GM18517 (cell line): ENCODE measurements at regions not wholly inside any gene's neighbourhood (a gene's known extent, or its start where the extent isn't known, plus 50 kb on each side); places are given as distances from the start of the nearest gene placed in this dataset.
"Not testable (repeated sequence)": the region's sequence is repeated elsewhere in the genome, so short reads cannot be mapped to it uniquely, and the experiment has no call there.

ENCODE experiments used
- ATAC-seq: cut with Tn5 transposase; IDR thresholded peaks from one replicate; pipeline ENCODE4 v1.9.1; 2021; ENCODE audit warnings: mild to moderate bottlenecking, moderate library complexity; ENCODE audit not compliant: unreplicated experiment

DNA sequence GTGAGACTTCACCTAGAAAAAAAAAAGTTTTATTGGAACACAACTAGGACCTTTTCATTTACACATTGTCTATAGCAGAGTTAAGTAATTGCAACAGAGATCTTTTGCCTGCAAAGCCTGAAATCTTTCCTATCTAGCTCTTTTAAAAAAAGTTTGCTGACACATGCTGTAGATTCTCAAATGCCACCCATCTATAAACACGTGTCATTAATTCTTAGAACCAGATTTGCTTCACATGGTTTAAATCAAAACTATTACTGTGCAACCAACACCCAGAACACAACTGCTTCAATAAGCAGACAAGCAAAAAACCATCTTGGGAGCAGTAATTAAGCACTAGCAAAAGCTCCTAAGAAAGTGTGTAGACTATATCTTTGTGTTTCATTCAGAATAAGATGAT lies 55.0 kb downstream of the OXSM start:
- no peak for ATAC-seq

GRCh38 chr3:25846282-25846681 lies 56.4 kb downstream of the OXSM start:
- no peak for ATAC-seq

- ATAC-seq = no peak
Observed at GRCh38 chr3:25849091-25849490, 59.2 kb downstream of the OXSM start.

GRCh38 chr3:25849641-25850385 lies 59.9 kb downstream of the OXSM start:
- ATAC-seq = no peak

- ATAC-seq = not testable (repeated sequence)
Observed at GRCh38 chr3:25851693-25852259, 61.9 kb downstream of the OXSM start.

DNA sequence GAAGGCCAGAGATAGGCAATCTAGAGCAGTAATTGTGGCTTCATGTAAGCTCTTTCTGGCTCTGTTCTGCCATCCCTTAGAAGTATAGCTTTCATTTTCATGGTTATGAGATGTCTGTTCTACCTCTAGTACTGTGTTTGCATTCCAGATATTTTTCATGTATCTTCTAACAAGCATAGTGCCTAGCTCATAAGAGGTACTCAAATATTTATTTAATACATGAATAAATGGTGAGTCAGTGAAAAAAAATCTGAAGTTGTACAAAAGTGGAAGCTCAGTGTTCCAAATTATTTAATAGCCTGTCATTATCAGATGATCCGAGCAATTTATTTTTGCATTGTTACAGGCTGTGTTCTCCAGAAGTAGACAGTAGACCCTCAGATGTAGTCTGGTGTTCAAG lies 64.3 kb downstream of the OXSM start:
- no peak for ATAC-seq

DNA sequence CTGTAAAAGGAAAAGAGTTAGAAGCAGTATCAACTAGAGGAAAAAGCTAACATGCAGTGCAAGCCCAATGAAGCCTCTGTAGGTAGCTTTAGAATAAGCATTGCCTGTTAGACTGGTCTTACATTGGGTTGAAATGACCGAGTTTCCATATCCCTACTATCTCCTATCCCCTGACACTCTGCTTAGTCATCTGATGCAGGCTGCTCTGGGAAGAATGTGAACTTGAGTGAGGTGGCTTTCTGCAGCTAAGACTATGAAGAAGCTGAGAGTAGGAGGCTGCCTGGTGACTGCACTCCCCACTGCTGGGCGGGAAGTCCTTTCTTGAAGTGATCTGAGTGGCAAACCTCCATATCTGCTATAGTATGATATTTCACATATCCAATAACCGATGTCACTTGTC lies 64.7 kb downstream of the OXSM start:
- no peak for ATAC-seq

- no peak for ATAC-seq
Observed at GRCh38 chr3:25855266-25855784, 65.4 kb downstream of the OXSM start.

DNA sequence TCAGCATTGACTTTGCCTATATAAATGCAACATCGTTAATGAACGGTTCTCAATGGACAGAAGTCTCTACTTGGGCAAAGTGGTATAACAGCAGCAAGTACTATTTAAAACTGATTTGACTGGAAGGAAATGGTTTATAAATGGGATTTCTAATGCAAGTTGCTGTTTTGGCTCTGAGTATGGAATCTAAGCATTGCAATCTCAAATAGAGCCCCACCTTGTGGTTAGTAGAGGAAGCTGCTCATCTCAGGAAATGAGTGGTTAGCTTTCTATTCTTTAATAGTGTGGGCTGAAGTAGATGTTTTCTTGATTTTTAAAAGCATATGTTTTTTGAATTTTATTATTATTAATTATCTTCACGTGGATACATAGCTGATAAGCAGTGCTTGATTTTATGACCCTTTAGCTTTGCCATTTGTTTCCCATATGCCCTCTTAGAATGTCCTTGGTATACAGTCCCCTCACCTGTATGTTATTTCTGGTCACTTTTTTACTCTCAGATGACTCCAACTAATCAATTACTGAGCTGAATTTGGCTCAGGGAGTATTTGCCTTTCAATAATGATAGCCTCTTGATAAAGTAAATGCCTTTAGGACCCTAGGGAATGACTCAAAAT lies 67.1 kb downstream of the OXSM start:
- peak; percentile 93 for ATAC-seq

GRCh38 chr3:25861566-25861965 lies 71.7 kb downstream of the OXSM start:
- ATAC-seq = no peak

DNA sequence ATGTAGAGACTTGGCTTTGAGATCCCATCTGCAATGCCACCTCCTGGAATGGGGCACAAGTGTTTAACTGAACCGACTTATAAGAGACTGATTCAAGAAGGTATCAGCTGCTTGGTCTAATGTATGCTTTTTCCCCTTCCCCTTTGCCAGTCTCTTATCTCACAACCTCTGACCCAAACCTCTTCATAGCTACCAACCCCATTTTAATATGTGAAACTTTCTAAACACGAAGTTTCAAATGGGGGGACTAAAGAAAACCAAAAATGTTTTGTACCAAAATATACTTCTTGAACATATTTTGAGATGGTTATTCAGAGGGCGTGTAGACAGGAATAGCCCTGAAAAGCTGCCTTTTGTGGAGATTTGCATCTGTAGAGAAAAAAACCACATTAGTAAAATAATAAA lies 73.1 kb downstream of the OXSM start:
- peak; percentile 67 for ATAC-seq

DNA sequence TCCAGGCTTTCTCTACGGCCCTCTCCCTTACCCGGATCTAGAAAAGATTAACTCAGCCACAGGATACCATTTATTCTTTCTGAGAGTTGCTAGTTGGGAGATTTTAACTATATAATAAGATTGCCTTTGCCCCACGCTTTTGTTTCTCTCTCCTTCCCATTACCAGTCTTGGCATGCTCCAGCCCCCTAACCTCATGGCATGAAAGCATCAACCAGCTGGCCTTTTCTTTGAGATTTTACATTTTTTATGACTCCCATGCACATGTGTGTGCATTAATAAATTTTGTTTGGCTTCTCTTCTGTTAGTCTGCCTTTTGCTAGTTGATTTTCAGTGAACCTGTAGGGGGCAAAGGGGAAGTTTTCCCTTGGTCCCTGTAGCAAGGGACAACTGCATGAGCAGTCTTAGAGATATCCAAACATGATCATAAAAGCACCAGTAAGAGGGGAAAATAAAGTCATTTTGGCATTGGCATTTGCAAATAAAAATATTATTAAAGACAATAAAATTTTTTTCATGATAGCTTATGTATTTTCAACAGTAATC lies 73.6 kb downstream of the OXSM start:
- peak; percentile 28 for ATAC-seq

GRCh38 chr3:25870452-25870851 lies 80.6 kb downstream of the OXSM start:
- ATAC-seq = no peak

DNA sequence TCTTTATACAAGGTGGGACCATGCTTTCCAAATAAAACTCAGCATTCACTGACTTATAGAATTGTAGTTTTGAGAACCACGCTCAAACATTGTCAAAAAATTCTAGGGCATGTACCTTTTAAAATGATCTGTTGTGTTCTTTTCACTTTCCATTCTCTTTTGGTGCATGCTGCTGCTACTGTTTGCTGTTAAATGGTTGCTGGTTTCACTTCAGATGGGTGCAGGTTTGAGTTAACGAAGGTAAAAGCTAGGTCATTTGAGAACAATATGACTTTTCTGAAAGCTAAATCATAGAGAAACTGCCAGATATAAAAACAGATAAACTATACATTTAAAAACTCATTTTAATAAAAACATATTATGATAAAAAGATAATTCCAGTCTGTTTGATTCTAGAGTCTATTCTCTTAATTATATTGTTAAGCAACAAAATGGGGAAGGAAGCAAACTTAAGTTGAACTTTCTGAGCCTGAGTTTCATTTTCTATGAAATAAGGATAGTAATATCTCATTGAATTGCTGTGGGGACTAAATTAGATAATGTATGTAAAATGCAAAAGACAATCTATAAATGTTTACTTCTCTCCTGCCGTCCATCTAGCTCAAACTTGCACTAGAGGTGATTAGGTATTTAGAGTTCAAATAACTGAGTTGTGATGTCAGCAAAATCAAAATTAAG lies 82.4 kb downstream of the OXSM start:
- ATAC-seq = peak; percentile 90

DNA sequence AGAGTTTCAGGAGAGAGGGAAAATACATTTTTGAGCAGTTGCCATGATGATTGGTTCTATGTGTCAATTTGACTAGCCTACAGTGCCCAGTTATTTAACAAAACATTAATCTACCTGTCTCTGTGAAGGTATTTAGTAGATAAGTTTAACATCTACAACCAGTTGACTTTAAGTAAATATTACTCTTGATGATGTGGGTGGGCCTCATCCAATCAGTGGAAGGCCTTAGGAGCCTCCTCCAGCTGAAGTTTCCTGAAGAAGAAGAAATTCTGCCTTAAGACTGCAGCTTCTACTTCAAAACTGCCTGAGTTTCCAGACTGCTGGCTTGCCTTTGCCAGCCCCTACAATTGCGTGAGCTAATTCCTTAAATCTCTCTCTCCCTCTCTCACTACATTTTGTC lies 93.6 kb downstream of the OXSM start:
- no peak for ATAC-seq

DNA sequence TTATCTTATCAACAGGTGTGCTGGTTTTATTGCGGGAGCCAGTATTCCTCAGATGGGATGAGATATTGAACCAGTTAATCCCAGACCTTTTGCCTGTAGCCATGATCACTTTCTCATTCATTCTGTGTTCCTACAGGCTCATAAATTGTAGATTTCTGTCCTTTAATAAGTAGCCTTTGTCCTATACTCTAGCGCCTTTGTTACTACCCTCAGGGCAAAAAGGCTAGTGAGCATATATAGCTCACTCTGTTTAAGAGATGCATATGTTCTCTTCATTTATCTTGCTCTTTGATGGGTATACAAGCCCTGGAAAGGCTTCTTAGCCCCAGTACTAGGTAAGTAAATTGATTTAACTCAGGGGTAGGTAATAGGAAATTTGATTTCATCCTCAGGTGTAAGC lies 95.1 kb downstream of the OXSM start:
- no peak for ATAC-seq

GRCh38 chr3:25885544-25885943 lies 95.7 kb downstream of the OXSM start:
- ATAC-seq = no peak

DNA sequence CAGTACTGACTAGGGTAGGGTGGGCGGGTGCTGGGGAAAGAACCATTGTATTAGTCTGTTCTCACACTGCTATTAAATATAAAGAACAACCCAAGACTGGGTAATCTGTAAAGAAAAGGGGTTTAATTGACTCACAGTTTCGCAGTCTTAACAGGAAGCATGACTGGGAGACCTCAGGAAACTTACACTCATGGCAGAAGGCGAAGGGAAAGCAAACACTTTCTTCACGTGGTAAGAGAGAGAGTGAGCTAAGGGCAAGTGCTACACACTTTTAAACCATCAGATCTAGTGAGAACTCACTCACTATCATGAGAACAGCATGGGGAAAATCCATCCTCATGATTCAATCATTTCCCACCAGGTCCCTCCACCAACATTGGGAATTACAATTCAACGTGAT lies 98.0 kb downstream of the OXSM start:
- no peak for ATAC-seq

DNA sequence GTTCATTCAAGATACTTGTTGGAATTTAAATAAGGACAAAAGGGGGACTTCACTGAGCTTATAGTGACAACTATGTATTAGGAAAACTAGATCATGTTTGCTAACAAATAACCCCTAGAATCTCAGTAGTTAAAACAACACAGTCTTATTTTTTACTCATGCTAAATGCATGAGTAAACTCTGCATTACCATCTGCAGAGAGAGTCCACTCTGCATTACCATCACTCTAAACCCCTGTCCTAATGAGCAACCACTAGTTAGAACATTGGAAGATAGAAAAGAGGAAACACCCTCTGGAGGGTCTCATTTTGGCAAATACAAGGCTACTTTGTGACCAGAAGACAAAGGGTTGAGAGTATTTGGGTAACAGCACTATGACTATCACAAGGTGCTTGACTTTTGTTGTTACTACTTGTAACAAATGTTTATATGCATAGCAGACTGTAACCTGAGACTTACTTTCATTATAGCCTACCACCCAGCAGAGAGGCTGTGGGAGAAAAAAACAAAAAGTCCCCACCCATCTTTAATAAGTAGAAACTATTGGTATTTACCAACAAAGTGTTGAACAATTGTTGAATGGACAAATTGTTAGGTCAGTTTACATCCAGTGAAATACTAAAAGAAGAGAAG lies 99.1 kb downstream of the OXSM start:
- no peak for ATAC-seq

GRCh38 chr3:25889525-25889917 lies 99.6 kb downstream of the OXSM start:
- no peak for ATAC-seq

DNA sequence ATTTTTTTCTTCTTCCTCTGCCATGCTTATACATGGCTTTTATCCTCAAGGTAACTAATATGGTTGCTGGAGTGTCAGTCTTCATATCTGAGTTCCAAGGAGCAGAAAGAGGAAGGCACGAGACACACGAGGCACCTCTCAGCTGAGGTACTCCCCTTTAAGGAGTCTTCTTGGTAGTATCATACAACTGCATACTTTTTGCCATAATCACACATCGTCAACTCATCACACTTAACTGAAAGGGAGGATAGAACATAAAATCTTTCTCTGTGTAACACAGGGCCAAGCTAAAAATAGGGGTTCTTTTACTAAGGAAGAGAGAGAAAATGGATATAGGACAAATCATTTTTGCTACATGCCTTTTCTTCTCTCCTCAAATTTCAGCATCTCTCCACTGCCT lies 104.2 kb downstream of the OXSM start:
- ATAC-seq = no peak
